SK-N-SH (cell line): ENCODE measurements at regions not wholly inside any gene's neighbourhood (a gene's known extent, or its start where the extent isn't known, plus 50 kb on each side); places are given as distances from the start of the nearest gene placed in this dataset.

Source experiments
- CTCF ChIA-PET: fragments of 300-600, 350-600 bp; formaldehyde crosslinking; extraction: SDS; loops from one replicate; lab custom pipeline; 2021; lab: Yijun Ruan, JAX
- POLR2A ChIA-PET: fragments of 350-600 bp; sonication (Branson Sonifier 250); formaldehyde crosslinking; extraction: SDS; loops from one replicate; lab custom pipeline; 2020; ENCODE audit warnings: antibody characterized with exemption, inconsistent platforms; lab: Yijun Ruan, JAX
- DNase-seq: peaks from one replicate; pipeline ENCODE4 v3.0.0; 2012
- H2AFZ ChIP-seq: fragments of 200-600 bp; sonication (generic); 2 replicates; pipeline ENCODE4 v1.8.1; 2016; ENCODE audit warnings: antibody characterized with exemption, mild to moderate bottlenecking, low read depth
- H3F3A ChIP-seq: fragments of 200-600 bp; sonication (generic); replicated peaks from 2 replicates; pipeline ENCODE3; 2016; ENCODE audit warnings: antibody characterized with exemption, mild to moderate bottlenecking; ENCODE audit not compliant: insufficient read depth
- H3K27ac ChIP-seq, 2 experiments: fragments of 200-500 bp in 1 of 2; fragments of 200-600 bp in 1 of 2; sonication (Bioruptor generic) in 1 of 2; sonication (generic), shearing (Covaris generic) in 1 of 2; 2 replicates each; pipeline versions ENCODE4 v1.5.1 to v1.6.1; 2014 to 2016; ENCODE audit warnings: low read depth in 2 of 2, inconsistent platforms in 1 of 2, low read length in 1 of 2, mild to moderate bottlenecking in 1 of 2, mixed read lengths in 1 of 2
- H3K27me3 ChIP-seq: fragments of 200-600 bp; sonication (generic), shearing (Covaris generic); 2 replicates; pipeline ENCODE4 v1.6.1; 2016; ENCODE audit warnings: mixed run types; ENCODE audit not compliant: insufficient read depth
- H3K36me3 ChIP-seq, 2 experiments: fragments of 200-500 bp in 1 of 2; fragments of 200-600 bp in 1 of 2; sonication (Bioruptor generic) in 1 of 2; sonication (generic) in 1 of 2; replicated peaks in 1 of 2; 2 replicates each; pipeline versions ENCODE3 to v1.5.1; 2014 to 2016; ENCODE audit warnings: low read length in 1 of 2, mild to moderate bottlenecking in 1 of 2; ENCODE audit not compliant: insufficient read depth in 2 of 2, control insufficient read depth in 1 of 2
- H3K4me1 ChIP-seq, 2 experiments: fragments of 200-500 bp in 1 of 2; fragments of 200-600 bp in 1 of 2; sonication (Bioruptor generic) in 1 of 2; sonication (generic), shearing (Covaris generic) in 1 of 2; 2 replicates each; pipeline versions ENCODE4 v1.5.1 to v1.6.1; 2014 to 2016; ENCODE audit warnings: low read depth in 1 of 2, low read length in 1 of 2, mixed run types in 1 of 2; ENCODE audit not compliant: insufficient read depth in 2 of 2, control insufficient read depth in 1 of 2
- H3K4me2 ChIP-seq: fragments of 200-600 bp; sonication (generic), shearing (Covaris generic); 2 replicates; pipeline ENCODE4 v1.6.1; 2017; ENCODE audit warnings: mixed run types
- H3K4me3 ChIP-seq, 2 experiments: fragments of 200-500 bp in 1 of 2; fragments of 200-600 bp in 1 of 2; sonication (Bioruptor generic) in 1 of 2; sonication (generic), shearing (Covaris generic) in 1 of 2; 2 replicates each; pipeline versions ENCODE4 v1.5.1 to v1.8.1; 2014 to 2016; ENCODE audit warnings: low read depth in 2 of 2, inconsistent platforms in 1 of 2, low read length in 1 of 2, mild to moderate bottlenecking in 1 of 2, mixed read lengths in 1 of 2, moderate library complexity in 1 of 2
- H3K79me2 ChIP-seq: fragments of 200-600 bp; sonication (generic); 2 replicates; pipeline ENCODE4 v1.8.1; 2017; ENCODE audit warnings: mild to moderate bottlenecking; ENCODE audit not compliant: insufficient read depth
- H3K9ac ChIP-seq: fragments of 200-600 bp; sonication (generic); 2 replicates; pipeline ENCODE4 v1.6.1; 2017; ENCODE audit warnings: mixed run types
- H3K9me2 ChIP-seq: fragments of 200-600 bp; sonication (generic); 2 replicates; pipeline ENCODE4 v1.6.1; 2017; ENCODE audit warnings: mixed run types
- H3K9me3 ChIP-seq: fragments of 200-600 bp; sonication (generic); 2 replicates; pipeline ENCODE4 v1.6.1; 2017; ENCODE audit warnings: mixed run types, mild to moderate bottlenecking, moderate library complexity
- H4K20me1 ChIP-seq: fragments of 200-600 bp; sonication (generic); 2 replicates; pipeline ENCODE4 v1.6.1; 2017; ENCODE audit warnings: mild to moderate bottlenecking, mixed run types; ENCODE audit not compliant: insufficient read depth
- CHD2 ChIP-seq: fragments of 150-350 bp; IDR thresholded peaks from 2 replicates; pipeline ENCODE4 v1.6.1; 2018; ENCODE audit warnings: low read length; ENCODE audit not compliant: partially characterized antibody
- CTCF ChIP-seq: fragments of 200-600 bp; sonication (generic); IDR thresholded peaks from 2 replicates; pipeline ENCODE4 v1.6.1; 2017; ENCODE audit warnings: antibody characterized with exemption, mild to moderate bottlenecking, moderate library complexity
- ELF1 ChIP-seq: IDR thresholded peaks from 2 replicates; pipeline ENCODE4 v1.4.0; 2012
- EZH2phosphoT487 ChIP-seq: fragments of 200-600 bp; sonication (generic); IDR thresholded peaks from 2 replicates; pipeline ENCODE4 v1.6.1; 2017; ENCODE audit warnings: low read depth, mixed run types, mild to moderate bottlenecking, antibody characterized with exemption, moderate library complexity, borderline replicate concordance
- FOSL2 ChIP-seq: IDR thresholded peaks from 2 replicates; pipeline ENCODE4 v1.4.0; 2012; ENCODE audit warnings: low read depth, mild to moderate bottlenecking, moderate library complexity, borderline replicate concordance
- FOXJ3 ChIP-seq: sonication (generic); formaldehyde crosslinking; IDR thresholded peaks from 2 replicates; pipeline ENCODE4 v1.5.1; 2020; ENCODE audit warnings: mild to moderate bottlenecking, missing genetic modification reagents
- FOXM1 ChIP-seq: IDR thresholded peaks from 2 replicates; pipeline ENCODE4 v1.4.0; 2012; ENCODE audit warnings: low read depth, mild to moderate bottlenecking
- GABPA ChIP-seq: IDR thresholded peaks from 2 replicates; pipeline ENCODE4 v1.4.0; 2012; ENCODE audit warnings: low read depth, mild to moderate bottlenecking
- MAX ChIP-seq: IDR thresholded peaks from 2 replicates; pipeline ENCODE4 v1.4.0; 2012; ENCODE audit warnings: low read depth
- MEF2A ChIP-seq: IDR thresholded peaks from 2 replicates; pipeline ENCODE4 v1.4.0; 2012; ENCODE audit warnings: low read depth, borderline replicate concordance
- MXI1 ChIP-seq: IDR thresholded peaks from 2 replicates; pipeline ENCODE4 v1.6.1; 2012; ENCODE audit warnings: mild to moderate bottlenecking, low read depth, low read length, improper control_type of control experiment
- NFIC ChIP-seq: IDR thresholded peaks from 2 replicates; pipeline ENCODE4 v1.4.0; 2012; ENCODE audit warnings: borderline replicate concordance
- PBX3 ChIP-seq: IDR thresholded peaks from 2 replicates; pipeline ENCODE4; 2012
- POLR2AphosphoS5 ChIP-seq: IDR thresholded peaks from 2 replicates; pipeline ENCODE4 v1.6.1; 2012; ENCODE audit warnings: low read depth, low read length
- RCOR1 ChIP-seq: fragments of 150-350 bp; IDR thresholded peaks from 2 replicates; pipeline ENCODE4 v1.6.1; 2017; ENCODE audit warnings: antibody characterized with exemption, low read length
- RFX5 ChIP-seq: IDR thresholded peaks from 2 replicates; pipeline ENCODE4 v1.6.1; 2012; ENCODE audit warnings: mild to moderate bottlenecking, improper control_type of control experiment, low read length
- RXRA ChIP-seq: IDR thresholded peaks from 2 replicates; pipeline ENCODE4 v1.4.0; 2012; ENCODE audit warnings: low read depth, mild to moderate bottlenecking, borderline replicate concordance
- SIN3A ChIP-seq: IDR thresholded peaks from 2 replicates; pipeline ENCODE4 v1.6.1; 2012; ENCODE audit warnings: low read depth, mild to moderate bottlenecking, low read length, moderate library complexity, borderline replicate concordance
- SMC3 ChIP-seq: IDR thresholded peaks from 2 replicates; pipeline ENCODE4 v1.6.1; 2012; ENCODE audit warnings: low read depth, low read length, improper control_type of control experiment
- TAF1 ChIP-seq: IDR thresholded peaks from 2 replicates; pipeline ENCODE4 v1.6.1; 2012; ENCODE audit warnings: low read depth, mild to moderate bottlenecking, low read length, moderate library complexity, borderline replicate concordance
- USF1 ChIP-seq: IDR thresholded peaks from 2 replicates; pipeline ENCODE4 v1.4.0; 2012; ENCODE audit warnings: low read depth, borderline replicate concordance
- YY1 ChIP-seq: IDR thresholded peaks from 2 replicates; pipeline ENCODE4 v1.4.0; 2012; ENCODE audit warnings: low read depth, mild to moderate bottlenecking
- ZBTB33 ChIP-seq: IDR thresholded peaks from 2 replicates; pipeline ENCODE4 v1.4.0; 2012; ENCODE audit warnings: low read depth, borderline replicate concordance
- WGBS: methylation state at CpG from one replicate; pipeline ENCODE4 v1.1.6; 2017; ENCODE audit warnings: low lambda C conversion rate; 5-methylcytosine and 5-hydroxymethylcytosine counted together

GRCh38 chr13:83496501-83496900 is 385.8 kb downstream of the SLITRK1 start:
- no peak overlapping the region for H3K27ac ChIP-seq
- no peak overlapping the region for H2AFZ ChIP-seq
- no peaks in the 10 kb centered on the region for H3F3A ChIP-seq
- ChIA-PET POLR2A (no interaction called here), CTCF (no interaction called here)
- no peaks in the 10 kb centered on the region for H3K36me3 ChIP-seq
- no peak overlapping the region for H3K9ac ChIP-seq
- 33% methylated on average over 6 of the region's 6 CpGs for WGBS
- H4K20me1 ChIP-seq, result no peaks in the 10 kb centered on the region
- no peak for TF ChIP-seq USF1
- no peak for TF ChIP-seq ELF1
- TF ChIP-seq GABPA, result no peak
- TF ChIP-seq CHD2, result no peak
- no peak for TF ChIP-seq FOXJ3 (CRISPR knock-in tag)
- no peak for TF ChIP-seq TAF1
- no peak for TF ChIP-seq YY1
- no peaks in the 10 kb centered on the region for H3K79me2 ChIP-seq
- no peaks in the 10 kb centered on the region for H3K9me2 ChIP-seq
- H3K4me3 ChIP-seq, result no peak overlapping the region
- H3K9me3 ChIP-seq, result no peaks in the 10 kb centered on the region
- H3K4me1 ChIP-seq, result no peaks in the 10 kb centered on the region; a peak in 1 of 4 replicates
- DNase-seq, result no peak
- no peaks in the 10 kb centered on the region for H3K27me3 ChIP-seq
- H3K4me2 ChIP-seq, result no peak overlapping the region

GRCh38 chr13:83485101-83485500 is 397.2 kb downstream of the SLITRK1 start:
- POLR2A ChIA-PET, result no interaction called here
- CTCF ChIA-PET, result no interaction called here
- no peak for TF ChIP-seq ZBTB33
- no peak for TF ChIP-seq PBX3
- TF ChIP-seq MAX, result no peak
- TF ChIP-seq RFX5, result no peak
- TF ChIP-seq USF1, result no peak
- no peak for TF ChIP-seq CTCF
- TF ChIP-seq MEF2A, result no peak
- TF ChIP-seq NFIC, result no peak
- no peak for TF ChIP-seq MXI1
- no peak for TF ChIP-seq CHD2
- no peak for TF ChIP-seq SMC3
- TF ChIP-seq RCOR1, result no peak
- TF ChIP-seq FOSL2, result no peak
- no peak for TF ChIP-seq RXRA
- TF ChIP-seq SIN3A, result no peak
- no peak for TF ChIP-seq POLR2AphosphoS5
- no peak for TF ChIP-seq FOXM1
- TF ChIP-seq EZH2phosphoT487, result no peak

More at GRCh38 chr13:83485101-83485500, 397.2 kb downstream of the SLITRK1 start:
- Histone ChIP-seq H3K27me3 (no peaks in the 10 kb centered on the region), H3K4me1 (no peaks in the 10 kb centered on the region), H3K9me3 (no peaks in the 10 kb centered on the region), H3K9ac (no peak overlapping the region), H3K4me2 (no peak overlapping the region), H3K9me2 (no peaks in the 10 kb centered on the region; the same call in 1 of the 2 replicates), H3K79me2 (no peaks in the 10 kb centered on the region), H3K36me3 (no peaks in the 10 kb centered on the region), H3K27ac (no peak overlapping the region), H3K4me3 (no peak overlapping the region), H2AFZ (no peak overlapping the region), H4K20me1 (no peaks in the 10 kb centered on the region), H3F3A (no peaks in the 10 kb centered on the region)
- 0% methylated on average over 1 of the region's 1 CpG for WGBS
- no peak for DNase-seq
